ENCODE measurements at regions not wholly inside any gene's neighbourhood (a gene's known extent, or its start where the extent isn't known, plus 50 kb on each side); places are given as distances from the start of the nearest gene placed in this dataset.

GRCh38 chr14:65332141-65332871 is 80.2 kb upstream of the FUT8 start:
- Histone ChIP-seq H4K20me1 (ENCODE audit: insufficient read depth, low read length) (no peaks in the 10 kb centered on the region), H3K4me3 (ENCODE audit: low read depth in 1 of 2, low read length in 2 of 2) (no peak overlapping the region), H3K36me3 (ENCODE audit: insufficient read depth, low read length) (no peaks in the 10 kb centered on the region), H3K27me3 (ENCODE audit: insufficient read depth, low read length, poor library complexity) (no peaks in the 10 kb centered on the region), H3K27ac (ENCODE audit: low read length) (no peak overlapping the region), H3K4me2 (ENCODE audit: insufficient read depth, low read length) (no peak overlapping the region), H3K9me3 (ENCODE audit: insufficient read depth, low read length, severe bottlenecking) (no peaks in the 10 kb centered on the region), H3K4me1 (ENCODE audit: insufficient read depth, low read length) (no peaks in the 10 kb centered on the region), H2AFZ (ENCODE audit: low read depth, low read length) (no peak overlapping the region), H3K9ac (ENCODE audit: low read depth, low read length) (no peak overlapping the region), H3K79me2 (ENCODE audit: insufficient read depth, low read length) (no peaks in the 10 kb centered on the region)
- ATAC-seq (ENCODE audit: insufficient read depth, low read depth): no peak
- TF ChIP-seq, protein P1, sequence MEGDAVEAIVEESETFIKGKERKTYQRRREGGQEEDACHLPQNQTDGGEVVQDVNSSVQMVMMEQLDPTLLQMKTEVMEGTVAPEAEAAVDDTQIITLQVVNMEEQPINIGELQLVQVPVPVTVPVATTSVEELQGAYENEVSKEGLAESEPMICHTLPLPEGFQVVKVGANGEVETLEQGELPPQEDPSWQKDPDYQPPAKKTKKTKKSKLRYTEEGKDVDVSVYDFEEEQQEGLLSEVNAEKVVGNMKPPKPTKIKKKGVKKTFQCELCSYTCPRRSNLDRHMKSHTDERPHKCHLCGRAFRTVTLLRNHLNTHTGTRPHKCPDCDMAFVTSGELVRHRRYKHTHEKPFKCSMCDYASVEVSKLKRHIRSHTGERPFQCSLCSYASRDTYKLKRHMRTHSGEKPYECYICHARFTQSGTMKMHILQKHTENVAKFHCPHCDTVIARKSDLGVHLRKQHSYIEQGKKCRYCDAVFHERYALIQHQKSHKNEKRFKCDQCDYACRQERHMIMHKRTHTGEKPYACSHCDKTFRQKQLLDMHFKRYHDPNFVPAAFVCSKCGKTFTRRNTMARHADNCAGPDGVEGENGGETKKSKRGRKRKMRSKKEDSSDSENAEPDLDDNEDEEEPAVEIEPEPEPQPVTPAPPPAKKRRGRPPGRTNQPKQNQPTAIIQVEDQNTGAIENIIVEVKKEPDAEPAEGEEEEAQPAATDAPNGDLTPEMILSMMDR (IDR thresholded peaks at IDR 0.05; ENCODE audit: borderline replicate concordance, extremely low read depth, low read length, poor library complexity, severe bottlenecking): no peak
- no peak for TF ChIP-seq EZH2 (IDR thresholded peaks at IDR 0.05; ENCODE audit: borderline replicate concordance, low read depth, low read length, severe bottlenecking)
- DNase-seq: no peak

GRCh38 chr14:65333943-65334687 is 78.4 kb upstream of the FUT8 start:
- no peak for DNase-seq
- Histone ChIP-seq H3K9me3 (ENCODE audit: insufficient read depth, low read length, severe bottlenecking) (no peaks in the 10 kb centered on the region), H2AFZ (ENCODE audit: low read depth, low read length) (no peak overlapping the region), H3K27me3 (ENCODE audit: insufficient read depth, low read length, poor library complexity) (no peaks in the 10 kb centered on the region), H3K4me1 (ENCODE audit: insufficient read depth, low read length) (no peaks in the 10 kb centered on the region), H3K4me2 (ENCODE audit: insufficient read depth, low read length) (no peak overlapping the region), H3K9ac (ENCODE audit: low read depth, low read length) (no peak overlapping the region), H3K4me3 (ENCODE audit: low read depth in 1 of 2, low read length in 2 of 2) (no peak overlapping the region), H3K79me2 (ENCODE audit: insufficient read depth, low read length) (no peaks in the 10 kb centered on the region), H3K27ac (ENCODE audit: low read length) (no peak overlapping the region), H4K20me1 (ENCODE audit: insufficient read depth, low read length) (no peaks in the 10 kb centered on the region), H3K36me3 (ENCODE audit: insufficient read depth, low read length) (no peaks in the 10 kb centered on the region)
- ATAC-seq (ENCODE audit: insufficient read depth, low read depth): no peak
- TF ChIP-seq, protein P1 (IDR thresholded peaks at IDR 0.05; ENCODE audit: borderline replicate concordance, extremely low read depth, low read length, poor library complexity, severe bottlenecking): no peak
- TF ChIP-seq EZH2 (IDR thresholded peaks at IDR 0.05; ENCODE audit: borderline replicate concordance, low read depth, low read length, severe bottlenecking): no peak

GRCh38 chr14:65334765-65335410 is 77.6 kb upstream of the FUT8 start:
- TF ChIP-seq EZH2 (IDR thresholded peaks at IDR 0.05; ENCODE audit: borderline replicate concordance, low read depth, low read length, severe bottlenecking): no peak
- TF ChIP-seq, protein P1 (IDR thresholded peaks at IDR 0.05; ENCODE audit: borderline replicate concordance, extremely low read depth, low read length, poor library complexity, severe bottlenecking): no peak
- H3K27me3 ChIP-seq (ENCODE audit: insufficient read depth, low read length, poor library complexity): no peaks in the 10 kb centered on the region
- DNase-seq (no peak), ATAC-seq (ENCODE audit: insufficient read depth, low read depth) (no peak)
- H3K4me3 ChIP-seq (ENCODE audit: low read depth in 1 of 2, low read length in 2 of 2): no peak overlapping the region
- no peaks in the 10 kb centered on the region for H4K20me1 ChIP-seq (ENCODE audit: insufficient read depth, low read length)
- no peaks in the 10 kb centered on the region for H3K4me1 ChIP-seq (ENCODE audit: insufficient read depth, low read length)
- H3K79me2 ChIP-seq (ENCODE audit: insufficient read depth, low read length): no peaks in the 10 kb centered on the region
- H3K27ac ChIP-seq (ENCODE audit: low read length): no peak overlapping the region
- no peak overlapping the region for H2AFZ ChIP-seq (ENCODE audit: low read depth, low read length)
- H3K9ac ChIP-seq (ENCODE audit: low read depth, low read length): no peak overlapping the region
- H3K4me2 ChIP-seq (ENCODE audit: insufficient read depth, low read length): no peak overlapping the region
- no peaks in the 10 kb centered on the region for H3K36me3 ChIP-seq (ENCODE audit: insufficient read depth, low read length)
- no peaks in the 10 kb centered on the region for H3K9me3 ChIP-seq (ENCODE audit: insufficient read depth, low read length, severe bottlenecking)

Data from DND-41 (cell line).